Coronary artery (tissue), 2 donors: ENCODE measurements at regions not wholly inside any gene's neighbourhood (a gene's known extent, or its start where the extent isn't known, plus 50 kb on each side); places are given as distances from the start of the nearest gene placed in this dataset.

Source experiments
- DNase-seq: peaks from one replicate; pipeline ENCODE4 v3.0.0-alpha.2; 2017; ENCODE audit warnings: low spot score
- H3K27ac ChIP-seq, 2 donors: fragments of 200-600 bp; sonication (generic); one replicate each; pipeline ENCODE4 v1.5.1; 2016 to 2019
- H3K4me3 ChIP-seq: fragments of 200-600 bp; sonication (generic); 2 replicates; pipeline ENCODE4 v1.5.1; 2016; ENCODE audit warnings: mild to moderate bottlenecking, moderate library complexity
- CTCF ChIP-seq: fragments of 200-600 bp; sonication (generic); IDR thresholded peaks from one replicate; pipeline ENCODE4 v1.5.1; 2019; ENCODE audit warnings: antibody characterized with exemption

DNA sequence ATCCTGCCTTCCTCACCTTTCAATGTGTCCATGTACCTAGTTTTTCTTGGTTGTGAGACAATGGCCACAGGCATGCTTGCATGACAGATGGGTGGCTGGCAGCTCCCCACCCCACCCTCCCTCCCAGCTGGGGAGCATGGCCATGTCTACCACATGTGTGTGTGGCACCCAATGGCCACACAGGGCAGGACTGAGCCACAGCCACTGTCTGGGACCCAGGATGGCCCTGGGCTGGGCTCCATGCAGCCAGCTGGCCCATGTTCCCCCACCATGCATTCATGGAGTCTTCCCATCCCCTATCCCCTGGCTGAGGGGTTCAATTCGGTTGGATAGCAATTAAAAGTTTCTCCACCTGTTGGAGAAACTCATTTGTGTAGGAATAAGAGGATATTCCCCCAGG, 566.0 kb upstream of the USP15 start:
- TF ChIP-seq CTCF: no peak
- no peak overlapping the region for H3K27ac ChIP-seq
- DNase-seq: no peak
- no peak overlapping the region for H3K4me3 ChIP-seq

GRCh38 chr12:61701471-61701870, 558.7 kb upstream of the USP15 start:
- DNase-seq: no peak
- TF ChIP-seq CTCF: no peak
- Histone ChIP-seq H3K27ac (no peak overlapping the region), H3K4me3 (no peak overlapping the region)

- H3K27ac ChIP-seq: no peak overlapping the region
- H3K4me3 ChIP-seq: no peak overlapping the region
- TF ChIP-seq CTCF: no peak
- DNase-seq: no peak
Observed at GRCh38 chr12:61706783-61707182, 553.4 kb upstream of the USP15 start.

DNA sequence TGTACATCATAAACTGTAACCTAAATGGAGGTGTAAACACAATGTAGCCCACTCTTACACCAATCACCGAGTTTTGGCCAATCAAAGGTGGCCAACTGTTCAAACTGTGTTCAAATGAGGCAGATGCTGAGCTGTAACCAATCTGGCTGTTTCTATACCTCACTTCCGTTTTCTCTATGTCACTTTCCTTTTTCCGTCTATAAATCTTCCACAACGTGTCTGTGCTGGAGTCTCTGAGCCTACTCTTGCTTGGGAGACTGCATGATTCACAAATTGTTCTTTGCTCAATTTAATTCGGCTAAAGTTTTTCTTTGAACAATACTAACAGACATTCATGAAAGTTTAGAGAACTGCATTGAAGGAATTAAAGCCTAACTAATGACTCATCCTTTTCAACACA, 547.1 kb upstream of the USP15 start:
- Histone ChIP-seq H3K27ac (no peak overlapping the region), H3K4me3 (no peak overlapping the region)
- DNase-seq: no peak
- no peak for TF ChIP-seq CTCF

GRCh38 chr12:61717986-61718385, 542.2 kb upstream of the USP15 start:
- no peak overlapping the region for H3K4me3 ChIP-seq
- no peak overlapping the region for H3K27ac ChIP-seq
- no peak for DNase-seq
- no peak for TF ChIP-seq CTCF

DNA sequence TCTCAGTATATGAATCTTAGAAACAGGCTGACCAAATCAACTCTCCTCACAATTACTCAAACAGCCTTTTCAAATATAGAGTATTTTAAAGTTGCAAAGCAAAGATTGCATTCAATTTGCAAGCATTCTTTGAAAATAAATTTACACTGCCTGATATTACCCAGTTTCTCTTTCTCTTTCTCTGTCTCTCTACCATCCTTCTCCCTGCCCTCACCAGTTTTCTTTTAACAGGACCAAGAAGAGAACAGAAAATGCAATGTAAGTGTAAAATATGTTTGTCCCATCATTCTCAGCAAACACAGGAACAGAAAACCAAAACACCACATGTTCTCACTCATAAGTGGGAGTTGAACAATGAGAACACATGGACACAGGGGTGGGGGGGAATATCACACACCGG, 520.3 kb upstream of the USP15 start:
- TF ChIP-seq CTCF: no peak
- Histone ChIP-seq H3K4me3 (no peak overlapping the region), H3K27ac (no peak overlapping the region)
- DNase-seq: no peak

DNA sequence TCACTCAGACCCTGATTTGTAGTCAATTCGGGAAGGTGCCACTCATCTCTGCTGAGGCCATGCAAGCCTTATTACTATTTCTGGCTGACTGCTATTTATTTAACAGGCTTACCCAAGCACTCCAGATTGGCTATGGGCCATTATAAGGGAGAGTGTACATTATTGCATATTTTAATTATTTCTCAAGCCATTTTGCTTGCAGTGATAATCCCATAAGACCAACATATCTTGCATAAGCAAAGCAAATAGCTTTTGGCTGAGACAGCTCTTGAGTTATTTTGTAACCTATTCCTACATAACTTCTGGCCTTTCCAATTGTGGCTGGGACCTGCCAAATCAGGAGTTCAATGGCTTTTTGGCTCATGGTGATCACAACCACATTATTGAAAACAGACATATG, 509.6 kb upstream of the USP15 start:
- Histone ChIP-seq H3K27ac (no peak overlapping the region), H3K4me3 (no peak overlapping the region)
- no peak for DNase-seq
- TF ChIP-seq CTCF: no peak
